ENCODE measurements at regions not wholly inside any gene's neighbourhood (a gene's known extent, or its start where the extent isn't known, plus 50 kb on each side); places are given as distances from the start of the nearest gene placed in this dataset.

DNA sequence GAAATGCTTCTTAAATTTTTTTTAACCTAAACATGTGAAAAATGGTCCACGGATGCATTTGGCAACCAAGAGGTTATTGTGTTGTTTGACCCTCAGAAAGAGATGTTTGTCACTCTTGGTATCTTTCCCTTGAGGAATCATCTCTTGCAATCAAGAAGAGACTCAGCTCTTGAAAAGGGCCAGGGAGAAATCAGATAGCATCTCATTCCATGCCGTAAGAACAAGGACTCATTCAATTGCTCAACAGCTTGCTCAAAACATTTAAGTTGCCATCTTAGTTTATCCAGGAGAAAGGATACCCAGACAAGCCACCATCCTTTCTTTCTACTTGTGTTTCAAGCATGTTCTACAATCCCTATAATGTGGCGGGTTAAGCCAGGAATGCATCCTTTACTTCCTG is 209.5 kb upstream of the LNX1 start (continued):
- TF ChIP-seq, protein P1, sequence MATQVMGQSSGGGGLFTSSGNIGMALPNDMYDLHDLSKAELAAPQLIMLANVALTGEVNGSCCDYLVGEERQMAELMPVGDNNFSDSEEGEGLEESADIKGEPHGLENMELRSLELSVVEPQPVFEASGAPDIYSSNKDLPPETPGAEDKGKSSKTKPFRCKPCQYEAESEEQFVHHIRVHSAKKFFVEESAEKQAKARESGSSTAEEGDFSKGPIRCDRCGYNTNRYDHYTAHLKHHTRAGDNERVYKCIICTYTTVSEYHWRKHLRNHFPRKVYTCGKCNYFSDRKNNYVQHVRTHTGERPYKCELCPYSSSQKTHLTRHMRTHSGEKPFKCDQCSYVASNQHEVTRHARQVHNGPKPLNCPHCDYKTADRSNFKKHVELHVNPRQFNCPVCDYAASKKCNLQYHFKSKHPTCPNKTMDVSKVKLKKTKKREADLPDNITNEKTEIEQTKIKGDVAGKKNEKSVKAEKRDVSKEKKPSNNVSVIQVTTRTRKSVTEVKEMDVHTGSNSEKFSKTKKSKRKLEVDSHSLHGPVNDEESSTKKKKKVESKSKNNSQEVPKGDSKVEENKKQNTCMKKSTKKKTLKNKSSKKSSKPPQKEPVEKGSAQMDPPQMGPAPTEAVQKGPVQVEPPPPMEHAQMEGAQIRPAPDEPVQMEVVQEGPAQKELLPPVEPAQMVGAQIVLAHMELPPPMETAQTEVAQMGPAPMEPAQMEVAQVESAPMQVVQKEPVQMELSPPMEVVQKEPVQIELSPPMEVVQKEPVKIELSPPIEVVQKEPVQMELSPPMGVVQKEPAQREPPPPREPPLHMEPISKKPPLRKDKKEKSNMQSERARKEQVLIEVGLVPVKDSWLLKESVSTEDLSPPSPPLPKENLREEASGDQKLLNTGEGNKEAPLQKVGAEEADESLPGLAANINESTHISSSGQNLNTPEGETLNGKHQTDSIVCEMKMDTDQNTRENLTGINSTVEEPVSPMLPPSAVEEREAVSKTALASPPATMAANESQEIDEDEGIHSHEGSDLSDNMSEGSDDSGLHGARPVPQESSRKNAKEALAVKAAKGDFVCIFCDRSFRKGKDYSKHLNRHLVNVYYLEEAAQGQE (IDR thresholded peaks at IDR 0.05; ENCODE audit: borderline replicate concordance), result no peak
- TF ChIP-seq EZH2 (IDR thresholded peaks at IDR 0.05; ENCODE audit: borderline replicate concordance, insufficient read depth, low read length, poor library complexity, severe bottlenecking), result no peak

DNA sequence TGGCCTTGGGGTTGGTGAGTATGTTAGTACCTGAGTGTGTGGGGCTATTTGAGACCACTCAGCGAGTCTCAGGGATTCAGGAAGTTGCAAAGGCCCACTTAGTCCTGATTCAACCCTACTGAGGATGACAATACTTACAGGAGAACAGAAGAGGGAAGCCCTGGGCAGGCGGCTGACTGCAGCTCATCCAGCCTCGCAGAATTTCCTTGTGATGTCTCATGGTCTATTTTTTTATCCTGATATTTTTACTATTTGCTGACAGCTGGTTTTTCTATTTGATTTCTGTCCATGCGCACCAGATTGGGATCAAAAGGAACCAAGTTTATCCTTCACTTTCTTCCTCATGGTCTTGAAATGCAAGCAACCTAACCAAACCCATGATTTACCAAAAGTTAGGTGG is 201.8 kb upstream of the LNX1 start:
- no peaks in the 10 kb centered on the region for H3F3A ChIP-seq (ENCODE audit: insufficient read depth, low read length, poor library complexity, severe bottlenecking)
- TF ChIP-seq TAF1 (IDR thresholded peaks at IDR 0.05; ENCODE audit: low read depth) (no peak), EZH2 (IDR thresholded peaks at IDR 0.05; ENCODE audit: borderline replicate concordance, insufficient read depth, low read length, poor library complexity, severe bottlenecking) (no peak), POLR2AphosphoS5 (IDR thresholded peaks at IDR 0.05) (no peak), MXI1 (conservative IDR thresholded peaks at IDR 0.05; ENCODE audit: poor library complexity, severe bottlenecking) (no peak), SMC3 (conservative IDR thresholded peaks at IDR 0.05; ENCODE audit: poor library complexity) (no peak), EP300 (conservative IDR thresholded peaks at IDR 0.05; ENCODE audit: poor library complexity, severe bottlenecking) (no peak), RAD21 (conservative IDR thresholded peaks at IDR 0.05) (no peak)
- TF ChIP-seq, protein P2, sequence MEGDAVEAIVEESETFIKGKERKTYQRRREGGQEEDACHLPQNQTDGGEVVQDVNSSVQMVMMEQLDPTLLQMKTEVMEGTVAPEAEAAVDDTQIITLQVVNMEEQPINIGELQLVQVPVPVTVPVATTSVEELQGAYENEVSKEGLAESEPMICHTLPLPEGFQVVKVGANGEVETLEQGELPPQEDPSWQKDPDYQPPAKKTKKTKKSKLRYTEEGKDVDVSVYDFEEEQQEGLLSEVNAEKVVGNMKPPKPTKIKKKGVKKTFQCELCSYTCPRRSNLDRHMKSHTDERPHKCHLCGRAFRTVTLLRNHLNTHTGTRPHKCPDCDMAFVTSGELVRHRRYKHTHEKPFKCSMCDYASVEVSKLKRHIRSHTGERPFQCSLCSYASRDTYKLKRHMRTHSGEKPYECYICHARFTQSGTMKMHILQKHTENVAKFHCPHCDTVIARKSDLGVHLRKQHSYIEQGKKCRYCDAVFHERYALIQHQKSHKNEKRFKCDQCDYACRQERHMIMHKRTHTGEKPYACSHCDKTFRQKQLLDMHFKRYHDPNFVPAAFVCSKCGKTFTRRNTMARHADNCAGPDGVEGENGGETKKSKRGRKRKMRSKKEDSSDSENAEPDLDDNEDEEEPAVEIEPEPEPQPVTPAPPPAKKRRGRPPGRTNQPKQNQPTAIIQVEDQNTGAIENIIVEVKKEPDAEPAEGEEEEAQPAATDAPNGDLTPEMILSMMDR (IDR thresholded peaks at IDR 0.05; ENCODE audit: poor library complexity, severe bottlenecking), result no peak
- TF ChIP-seq, protein P1 (IDR thresholded peaks at IDR 0.05; ENCODE audit: borderline replicate concordance), result no peak

More for the DNA sequence above, 201.8 kb upstream of the LNX1 start:
- H3K4me2 ChIP-seq (ENCODE audit: low read length), result no peak overlapping the region
- no peaks in the 10 kb centered on the region for H3K27me3 ChIP-seq (ENCODE audit: insufficient read depth, low read depth, low read length)
- no peaks in the 10 kb centered on the region for H3K36me3 ChIP-seq (ENCODE audit: insufficient read depth, low read length)
- H3K9ac ChIP-seq (ENCODE audit: low read length), result no peak overlapping the region
- H2AFZ ChIP-seq (ENCODE audit: low read depth, low read length), result no peak overlapping the region
- H3K9me2 ChIP-seq (ENCODE audit: insufficient read depth, low read length), result no peaks in the 10 kb centered on the region
- H4K20me1 ChIP-seq (ENCODE audit: insufficient read depth), result no peaks in the 10 kb centered on the region
- H3K79me2 ChIP-seq (replicated peaks; ENCODE audit: insufficient read depth, low read length), result no peaks in the 10 kb centered on the region
- no peak overlapping the region for H3K27ac ChIP-seq (ENCODE audit: low read length)
- H3K4me3 ChIP-seq (ENCODE audit: low read length), result no peak overlapping the region
- no peaks in the 10 kb centered on the region for H3K9me3 ChIP-seq (ENCODE audit: low read length)
